CD4-positive, alpha-beta T cell treated with Interleukin-17A for 1 hour (primary cell): ENCODE measurements at regions not wholly inside any gene's neighbourhood (a gene's known extent, or its start where the extent isn't known, plus 50 kb on each side); places are given as distances from the start of the nearest gene placed in this dataset.

Experiments
- DNase-seq: peaks from one replicate; pipeline ENCODE4 v3.0.0-alpha.2; 2020

DNA sequence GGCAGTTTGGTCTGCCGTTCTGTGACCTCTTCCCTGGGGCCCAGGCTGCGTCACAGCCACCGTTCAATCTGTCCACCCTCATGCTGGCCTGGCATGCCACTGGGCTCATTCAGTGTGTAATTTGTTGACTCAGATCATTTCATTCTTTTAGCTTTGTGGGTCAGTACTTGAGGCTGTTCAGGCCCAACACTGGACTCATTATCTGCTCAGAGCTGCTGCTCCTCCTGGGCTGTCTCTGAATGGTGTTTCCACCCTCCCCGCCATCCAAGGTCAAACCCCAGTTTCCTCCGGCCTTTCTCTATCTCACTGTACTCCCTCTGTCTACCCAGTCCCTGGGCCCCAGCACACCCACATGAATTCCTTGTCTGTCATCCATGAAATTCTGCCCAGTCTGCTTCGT is 152.4 kb upstream of the NCK2 start:
- no peak for DNase-seq

GRCh38 chr2:105590780-105591660 is 153.7 kb upstream of the NCK2 start:
- no peak for DNase-seq

DNA sequence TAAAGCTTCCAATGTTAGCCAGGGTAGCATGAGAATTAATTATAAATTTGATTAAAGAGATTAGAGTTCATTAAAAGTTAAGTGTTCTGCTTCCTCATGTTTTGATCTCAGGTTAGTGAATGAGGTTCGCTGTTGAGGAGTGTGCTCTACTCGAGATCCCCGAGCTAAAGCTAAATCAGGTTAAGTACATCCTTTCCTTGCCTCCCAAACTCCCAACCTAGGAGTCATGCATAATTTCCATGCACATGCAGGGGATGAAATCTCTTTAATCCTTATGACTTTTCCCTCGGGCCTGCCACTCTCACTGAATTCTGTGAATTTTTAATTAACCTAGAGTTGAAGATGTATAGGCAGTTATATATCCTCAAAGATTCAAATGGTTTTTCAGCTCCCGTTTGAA is 156.1 kb upstream of the NCK2 start:
- DNase-seq = no peak

GRCh38 chr2:105587637-105588036 is 157.1 kb upstream of the NCK2 start:
- no peak for DNase-seq

DNA sequence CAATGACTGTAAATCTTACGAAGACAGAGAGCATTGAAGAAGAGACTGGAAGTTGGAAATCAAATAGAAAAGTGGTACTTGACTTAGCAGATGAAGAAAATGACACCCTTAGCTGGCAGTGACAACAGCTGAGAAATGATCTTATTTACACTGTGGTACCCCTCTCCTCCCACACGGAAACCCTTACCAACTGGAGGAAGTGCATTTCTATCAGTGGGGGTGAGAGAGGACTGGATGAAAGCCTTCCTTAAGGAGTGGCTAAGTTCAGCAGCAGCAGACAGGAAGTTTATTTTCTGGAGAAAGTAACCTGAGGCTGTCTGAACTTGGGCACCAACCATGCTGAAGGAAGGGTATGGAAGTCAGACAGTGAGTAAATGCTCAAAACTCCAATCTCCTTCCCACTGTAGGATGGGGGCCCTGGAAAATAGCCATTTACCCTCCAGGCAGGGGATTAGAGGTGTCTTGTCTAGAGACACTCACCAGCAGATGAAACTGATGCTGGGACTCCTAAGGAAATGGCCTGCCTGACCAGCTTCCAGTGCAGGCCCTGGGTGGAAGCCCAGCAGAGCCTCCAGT is 160.2 kb upstream of the NCK2 start:
- DNase-seq = no peak

- no peak for DNase-seq
These were observed 161.6 kb upstream of the NCK2 start for GRCh38 chr2:105582952-105583660.

DNA sequence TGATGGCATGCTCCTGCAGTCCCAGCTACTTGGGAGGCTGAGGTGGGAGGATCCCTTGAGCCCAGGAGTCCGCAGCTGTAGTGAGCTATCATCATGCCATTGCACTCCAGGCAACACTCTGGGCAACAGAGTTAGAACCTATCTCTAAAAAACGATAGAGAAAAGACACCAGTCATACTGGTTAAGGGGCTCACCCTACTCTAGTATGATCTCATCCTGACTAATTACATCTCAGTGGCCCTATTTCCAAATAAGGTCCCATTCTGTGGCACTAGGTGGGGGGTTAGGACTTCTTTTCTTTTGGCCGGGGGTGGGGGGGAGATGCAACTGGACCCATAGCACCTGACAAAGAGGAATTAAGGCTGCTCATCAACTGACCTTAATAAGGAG is 163.2 kb upstream of the NCK2 start:
- no peak for DNase-seq

GRCh38 chr2:105580870-105581554 is 163.7 kb upstream of the NCK2 start:
- no peak for DNase-seq

DNA sequence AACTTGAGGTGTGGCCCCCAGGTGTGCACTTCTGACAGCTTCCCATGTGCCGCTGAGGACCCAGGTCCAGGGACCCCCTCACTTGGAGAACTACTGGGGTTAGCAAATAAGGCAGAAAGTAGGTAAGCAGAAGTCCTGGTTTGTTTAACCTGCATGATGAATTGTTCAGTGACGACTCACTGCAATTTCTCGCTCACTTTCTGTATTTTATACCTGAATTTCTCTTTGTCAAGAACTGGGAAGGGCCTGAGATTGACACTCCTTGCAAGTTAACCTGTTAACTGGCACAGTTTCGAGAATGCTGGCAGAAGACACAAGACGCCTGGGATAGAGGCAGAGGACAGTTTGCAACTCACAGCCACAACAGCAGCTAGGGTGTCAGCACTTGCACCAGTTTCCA is 164.5 kb upstream of the NCK2 start:
- no peak for DNase-seq

- no peak for DNase-seq
These were observed 166.5 kb upstream of the NCK2 start for GRCh38 chr2:105578166-105578565.

DNA sequence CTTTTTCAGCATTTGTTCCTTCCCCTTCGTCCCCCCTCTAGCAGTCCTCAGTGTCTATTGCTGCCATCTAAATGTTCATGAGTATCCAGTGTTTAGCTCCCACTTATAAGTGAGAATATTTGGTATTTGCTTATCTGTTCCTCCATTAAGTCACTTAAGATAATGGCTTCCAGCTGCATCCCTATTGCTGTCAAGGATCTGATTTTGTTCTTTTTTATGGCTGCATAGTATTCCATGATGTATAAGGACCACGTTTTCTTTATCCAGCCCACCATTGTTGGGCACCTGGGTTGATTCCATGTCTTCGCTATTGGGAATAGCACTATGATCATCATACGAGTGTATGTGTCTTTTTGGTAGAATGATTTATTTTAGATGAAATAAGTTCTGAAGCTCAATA is 166.9 kb upstream of the NCK2 start:
- DNase-seq = no peak

GRCh38 chr2:105576440-105577241 is 168.1 kb upstream of the NCK2 start:
- DNase-seq = peak; percentile 67

DNA sequence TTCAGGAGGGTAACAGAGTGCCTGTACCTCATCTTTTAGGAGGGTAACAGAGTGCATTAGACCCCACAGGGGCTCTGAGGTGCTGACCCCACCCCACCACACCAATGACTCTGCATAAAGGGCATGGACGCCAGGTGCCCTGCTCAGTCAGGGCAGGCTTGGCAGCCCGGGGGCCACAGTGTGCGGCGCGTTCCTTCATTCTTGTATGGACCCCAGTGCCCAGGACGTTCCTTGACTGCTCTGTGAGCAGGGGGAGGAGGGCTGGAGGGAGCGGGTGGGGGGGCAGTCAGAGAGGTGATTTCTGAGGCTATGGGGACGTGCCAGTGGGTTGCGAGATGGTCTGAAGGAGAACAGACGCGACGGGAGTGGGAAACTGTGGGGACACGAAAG is 168.7 kb upstream of the NCK2 start:
- no peak for DNase-seq

- no peak for DNase-seq
These were observed 169.2 kb upstream of the NCK2 start for GRCh38 chr2:105575499-105576025.

- DNase-seq = no peak
These were observed 169.8 kb upstream of the NCK2 start for GRCh38 chr2:105574796-105575344.

- DNase-seq = no peak
These were observed 170.6 kb upstream of the NCK2 start for GRCh38 chr2:105573910-105574655.

GRCh38 chr2:105573490-105573889 is 171.2 kb upstream of the NCK2 start:
- DNase-seq = no peak

DNA sequence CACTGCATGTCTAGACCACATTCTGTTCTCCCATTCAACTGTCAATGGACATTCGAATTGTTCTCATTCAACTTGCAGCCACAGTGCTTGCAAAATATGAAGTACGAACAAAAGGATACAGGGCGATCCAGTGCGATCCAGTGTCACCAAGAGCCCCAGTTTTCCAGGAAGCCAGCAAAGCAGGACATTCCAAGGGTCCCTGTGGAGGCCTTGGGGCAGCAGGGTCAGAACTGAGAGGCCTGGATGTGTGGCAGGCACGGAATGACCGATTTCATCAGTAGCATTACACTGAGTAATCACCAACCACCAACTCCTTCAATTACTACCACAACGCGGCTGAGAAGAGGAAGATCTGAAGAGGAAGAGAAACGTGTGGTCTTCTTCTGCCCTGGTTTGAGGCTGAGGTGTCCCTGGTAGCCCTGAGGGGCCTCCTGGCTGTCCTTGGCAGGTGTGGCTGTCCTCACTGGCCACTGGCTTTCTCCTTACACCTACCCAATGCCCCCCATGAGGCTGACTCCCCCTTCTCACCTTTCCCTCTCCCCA is 172.7 kb upstream of the FHL2 start:
- no peak for DNase-seq

- DNase-seq = no peak
These were observed 171.9 kb upstream of the FHL2 start for GRCh38 chr2:105570757-105571156.

- DNase-seq = no peak
These were observed 171.5 kb upstream of the FHL2 start for GRCh38 chr2:105570326-105570725.

GRCh38 chr2:105569606-105570005 is 170.8 kb upstream of the FHL2 start:
- no peak for DNase-seq
